Heart left ventricle (tissue), 16 donors: ENCODE measurements at regions not wholly inside any gene's neighbourhood (a gene's known extent, or its start where the extent isn't known, plus 50 kb on each side); places are given as distances from the start of the nearest gene placed in this dataset.

Source experiments
- ATAC-seq, 4 donors: fragments of 200-7000 bp; cut with Tn5 transposase; one replicate each; pipeline ENCODE4 v1.9.1; 2020 to 2022; ENCODE audit warnings: moderate library complexity in 4 of 4, mild to moderate bottlenecking in 3 of 4, moderate number of reproducible peaks in 1 of 4
- DNase-seq, 5 donors: peaks; one replicate each; pipeline ENCODE4 v3.0.0-alpha.2; 2020
- H3K27ac ChIP-seq, 12 donors: fragments of 200-600 bp; sonication (generic) in 4 of 12; one replicate each; pipeline versions ENCODE4 v1.5.0 to v1.8.0; 2016 to 2022; ENCODE audit warnings: mild to moderate bottlenecking in 2 of 12
- H3K27me3 ChIP-seq, 9 donors: fragments of 200-600 bp; sonication (generic) in 2 of 9; one replicate each; pipeline versions ENCODE4 v1.5.1 to v1.8.0; 2016 to 2022; ENCODE audit warnings: mild to moderate bottlenecking in 3 of 9
- H3K36me3 ChIP-seq, 9 donors: fragments of 200-600 bp; sonication (generic) in 2 of 9; one replicate each; pipeline versions ENCODE4 v1.5.0 to v1.8.0; 2018 to 2022; ENCODE audit warnings: mild to moderate bottlenecking in 2 of 9
- H3K4me1 ChIP-seq, 12 donors: fragments of 200-600 bp; sonication (generic) in 4 of 12; one replicate each; pipeline versions ENCODE4 v1.5.0 to v1.8.0; 2016 to 2022; ENCODE audit warnings: mild to moderate bottlenecking in 3 of 12
- H3K4me3 ChIP-seq, 12 donors: fragments of 200-600 bp; sonication (generic) in 4 of 12; one replicate each; pipeline versions ENCODE4 v1.5.0 to v1.8.0; 2017 to 2022; ENCODE audit warnings: mild to moderate bottlenecking in 9 of 12, moderate library complexity in 4 of 12
- H3K9me3 ChIP-seq, 12 donors: fragments of 200-600 bp; sonication (generic) in 4 of 12; one replicate each; pipeline versions ENCODE4 v1.5.0 to v1.8.0; 2016 to 2022; ENCODE audit warnings: mild to moderate bottlenecking in 1 of 12
- CTCF ChIP-seq, 12 donors: fragments of 200-600 bp; sonication (generic) in 4 of 12; IDR thresholded peaks; one replicate each; pipeline versions ENCODE4 v1.5.0 to v1.8.0; 2018 to 2022; ENCODE audit warnings: antibody characterized with exemption in 12 of 12, mild to moderate bottlenecking in 5 of 12
- POLR2A ChIP-seq, 2 donors: fragments of 450-650 bp; IDR thresholded peaks; one replicate each; pipeline ENCODE4 v1.6.1; 2017; ENCODE audit warnings: antibody characterized with exemption in 2 of 2, mild to moderate bottlenecking in 2 of 2, moderate library complexity in 2 of 2
- WGBS, 4 donors: extraction: QIAGEN DNeasy Blood & Tissue Kit in 2 of 4; methylation state at CpG; one replicate each; pipeline versions ENCODE4 v1.1.5 to v1.1.7; 2013 to 2018; 5-methylcytosine and 5-hydroxymethylcytosine counted together
- intact Hi-C, 10 donors: fragments of 100-400 bp; cut with DNase I; formaldehyde crosslinking; loops; one replicate each; pipeline versions ENCODE4 v1.11.1 to v1.14.2; 2022
- donor health status: ischemic (EF 13 %, LVEDD 7.1; RV severe dilation, severe dysfunction).
- donor health status: healthy with polysubstance abuse.
- donor health status: DM: no; HTN: yes; CAD: no.
- donor health status: DM: no; HTN: no; CAD: no.
- donor health status: ischemic (EF 25% LVEDD 6.9; RV normal size, moderate dysfunction).
- donor health status: ischemic (EF 25% LVEDD 5.7; RV mildly dilated, moderate dysfunction).
- donor health status: healthy.
- donor health status: DM: yes; HTN: yes; CAD: no.
- donor health status: ischemic (EF 35%, LVEDD 5.7; RV mildly dilated, moderate dysfunction).
- donor health status: nonischemic (EF 11% LVEDD 7.7; RV severe dilation, severe dysfunction).
- donor health status: DM: yes; HTN: yes; CAD: no.
- donor health status: PGD.
- donor health status: ischemic (EF 29% LVEDD 5.4; RV normal size, mild dysfunction).
- donor health status: nonischemic (EF 23%, LVEDD 6.1; RV moderate dilation, normal function).

GRCh38 chr2:144015036-144015435 lies 504.9 kb downstream of the ZEB2 start:
- no peak for DNase-seq
- WGBS, 4 donors, result 59 to 71% (median 67%) methylated on average over 3 of the region's 3 CpGs
- H3K27ac ChIP-seq, result no peak overlapping the region
- H3K9me3 ChIP-seq, result peaks cover 0 to 7% (median 0%) of the 10 kb centered on the region in 12 donors
- no peak overlapping the region for H3K4me3 ChIP-seq
- H3K4me1 ChIP-seq, result no peaks in the 10 kb centered on the region
- no peak for ATAC-seq
- TF ChIP-seq CTCF (IDR thresholded peaks at IDR 0.05) (no peak), POLR2A (IDR thresholded peaks at IDR 0.05) (no peak)
- intact Hi-C loops, result no loop called here
- H3K27me3 ChIP-seq, result no peaks in the 10 kb centered on the region
- H3K36me3 ChIP-seq, result no peaks in the 10 kb centered on the region

GRCh38 chr2:144014103-144014502 lies 505.8 kb downstream of the ZEB2 start:
- intact Hi-C loops, result no loop called here
- H3K27ac ChIP-seq, result no peak overlapping the region
- TF ChIP-seq POLR2A (IDR thresholded peaks at IDR 0.05) (no peak), CTCF (IDR thresholded peaks at IDR 0.05) (no peak)
- DNase-seq (no peak), ATAC-seq (no peak)
- no peaks in the 10 kb centered on the region for H3K27me3 ChIP-seq
- H3K36me3 ChIP-seq, result no peaks in the 10 kb centered on the region
- peaks cover 0 to 7% (median 0%) of the 10 kb centered on the region in 12 donors for H3K9me3 ChIP-seq
- no peak overlapping the region for H3K4me3 ChIP-seq
- H3K4me1 ChIP-seq, result no peaks in the 10 kb centered on the region
- 85 to 88% (median 87%) methylated on average over 5 of the region's 5 CpGs for WGBS, 4 donors

- Histone ChIP-seq H3K27me3 (no peaks in the 10 kb centered on the region), H3K36me3 (peaks cover 0 to under 1% (median 0%) of the 10 kb centered on the region in 9 donors), H3K9me3 (peaks cover 0 to 7% (median 0%) of the 10 kb centered on the region in 12 donors), H3K4me1 (no peaks in the 10 kb centered on the region), H3K4me3 (no peak overlapping the region), H3K27ac (no peak overlapping the region)
- TF ChIP-seq CTCF (IDR thresholded peaks at IDR 0.05) (no peak), POLR2A (IDR thresholded peaks at IDR 0.05) (no peak)
- 93 to 98% (median 96%) methylated on average over 4 of the region's 4 CpGs for WGBS, 4 donors
- intact Hi-C loops, result no loop called here
- DNase-seq (no peak), ATAC-seq (no peak)
These were observed 507.6 kb downstream of the ZEB2 start for GRCh38 chr2:144012304-144012703.

GRCh38 chr2:144011553-144011952 lies 508.4 kb downstream of the ZEB2 start:
- no peak for ATAC-seq
- 71 to 88% (median 85%) methylated on average over 2 of the region's 2 CpGs for WGBS, 4 donors
- Histone ChIP-seq H3K36me3 (peaks cover 0 to 6% (median 0%) of the 10 kb centered on the region in 9 donors), H3K27ac (no peak overlapping the region), H3K4me3 (no peak overlapping the region), H3K9me3 (peaks cover 0 to 3% (median 0%) of the 10 kb centered on the region in 12 donors), H3K27me3 (no peaks in the 10 kb centered on the region), H3K4me1 (no peaks in the 10 kb centered on the region)
- intact Hi-C loops, result no loop called here
- no peak for DNase-seq
- TF ChIP-seq CTCF (IDR thresholded peaks at IDR 0.05), result no peak
- no peak for TF ChIP-seq POLR2A (IDR thresholded peaks at IDR 0.05)
